GM12878 (cell line): ENCODE measurements at regions not wholly inside any gene's neighbourhood (a gene's known extent, or its start where the extent isn't known, plus 50 kb on each side); places are given as distances from the start of the nearest gene placed in this dataset.

Source experiments
- CTCF ChIP-seq, 3 experiments: IDR thresholded peaks in 2 of 3; conservative IDR thresholded peaks in 1 of 3; 2 replicates each; pipeline ENCODE4 v1.5.1; 2011; ENCODE audit warnings: low read depth in 3 of 3, low read length in 3 of 3, mild to moderate bottlenecking in 3 of 3, control low read depth in 2 of 3, moderate library complexity in 2 of 3, inconsistent platforms in 1 of 3, mixed read lengths in 1 of 3; ENCODE audit not compliant: control insufficient read depth in 2 of 3, insufficient read depth in 1 of 3; ENCODE audit errors: extremely low read depth in 1 of 3
- REST ChIP-seq: IDR thresholded peaks from 2 replicates; pipeline ENCODE4 v1.6.1; 2012; ENCODE audit warnings: mild to moderate bottlenecking, low read depth, low read length

- TF ChIP-seq CTCF (IDR thresholded peaks at IDR 0.05 in 2 of 3, conservative IDR thresholded peaks at IDR 0.05 in 1 of 3; ENCODE audit: control insufficient read depth in 2 of 3, extremely low read depth in 1 of 3, insufficient read depth in 1 of 3, low read depth in 3 of 3, low read length in 3 of 3), result no peak
- TF ChIP-seq REST, result no peak
Measured at GRCh38 chr3:182608832-182609231, 184.5 kb upstream of the ATP11B start.
